HepG2 (cell line): ENCODE measurements at regions not wholly inside any gene's neighbourhood (a gene's known extent, or its start where the extent isn't known, plus 50 kb on each side); places are given as distances from the start of the nearest gene placed in this dataset.

Experiments used
- AKAP8 ChIP-seq: sonication (generic); formaldehyde crosslinking; IDR thresholded peaks from 2 replicates; pipeline ENCODE4 v1.5.1; 2020; ENCODE audit warnings: mild to moderate bottlenecking, missing genetic modification reagents
- ATRX ChIP-seq: sonication (generic); formaldehyde crosslinking; IDR thresholded peaks from 2 replicates; pipeline ENCODE4 v1.4.0; 2020; ENCODE audit warnings: missing genetic modification reagents, borderline replicate concordance
- BCL6 ChIP-seq: IDR thresholded peaks from 2 replicates; pipeline ENCODE4 v1.6.1; 2016; ENCODE audit warnings: missing genetic modification reagents, missing compliant biosample characterization
- FOXA3 ChIP-seq: IDR thresholded peaks from 2 replicates; pipeline ENCODE4 v1.6.1; 2016; ENCODE audit warnings: missing genetic modification reagents, missing compliant biosample characterization
- HNF4A ChIP-seq: sonication (generic); formaldehyde crosslinking; IDR thresholded peaks from 2 replicates; pipeline ENCODE4 v1.4.0; 2020; ENCODE audit warnings: missing genetic modification reagents
- MAF1 ChIP-seq: sonication (generic); formaldehyde crosslinking; IDR thresholded peaks from 2 replicates; pipeline ENCODE4 v1.5.0; 2020; ENCODE audit warnings: missing genetic modification reagents, borderline replicate concordance
- NR2F6 ChIP-seq, 2 experiments: IDR thresholded peaks; 2 replicates each; pipeline ENCODE4 v1.6.1; 2016; ENCODE audit warnings: antibody characterized with exemption in 1 of 2, mild to moderate bottlenecking in 1 of 2
- PATZ1 ChIP-seq: sonication (generic); formaldehyde crosslinking; IDR thresholded peaks from 2 replicates; pipeline ENCODE4 v1.4.0; 2020; ENCODE audit warnings: missing genetic modification reagents
- PBX2 ChIP-seq: IDR thresholded peaks from 2 replicates; pipeline ENCODE4 v1.6.1; 2016; ENCODE audit warnings: control low read depth
- PHF21A ChIP-seq: sonication (generic); formaldehyde crosslinking; IDR thresholded peaks from 2 replicates; pipeline ENCODE4 v1.5.0; 2020; ENCODE audit warnings: mild to moderate bottlenecking, missing genetic modification reagents
- RAD21 ChIP-seq: fragments of 450-650 bp; formaldehyde crosslinking; IDR thresholded peaks from 2 replicates; pipeline ENCODE4 v1.5.0; 2020; ENCODE audit warnings: mild to moderate bottlenecking
- SP1 ChIP-seq, 2 experiments: fragments of 450-650 bp in 1 of 2; sonication (generic) in 1 of 2; formaldehyde crosslinking in 1 of 2; IDR thresholded peaks; 2 replicates each; pipeline versions ENCODE4 v1.4.0 to v1.6.1; 2016 to 2020; ENCODE audit warnings: missing genetic modification reagents in 1 of 2
- SRF ChIP-seq: IDR thresholded peaks from 2 replicates; pipeline ENCODE4 v1.6.1; 2011; ENCODE audit warnings: mild to moderate bottlenecking, low read depth, low read length, moderate library complexity
- TIGD3 ChIP-seq: sonication (generic); formaldehyde crosslinking; IDR thresholded peaks from 2 replicates; pipeline ENCODE4 v1.5.1; 2020; ENCODE audit warnings: mild to moderate bottlenecking, missing genetic modification reagents, borderline replicate concordance
- ZNF274 ChIP-seq: sonication (generic); formaldehyde crosslinking; IDR thresholded peaks from 2 replicates; pipeline ENCODE4 v1.5.1; 2020; ENCODE audit warnings: mild to moderate bottlenecking, missing genetic modification reagents
- ZNF362 ChIP-seq: sonication (generic); formaldehyde crosslinking; IDR thresholded peaks from 2 replicates; pipeline ENCODE4 v1.4.0; 2020; ENCODE audit warnings: missing genetic modification reagents, mild to moderate bottlenecking, borderline replicate concordance
- ZNF503 ChIP-seq: sonication (generic); formaldehyde crosslinking; IDR thresholded peaks from 2 replicates; pipeline ENCODE4 v1.4.0; 2020; ENCODE audit warnings: missing genetic modification reagents
- ZNF552 ChIP-seq: sonication (generic); formaldehyde crosslinking; IDR thresholded peaks from 2 replicates; pipeline ENCODE4 v1.9.0; 2022; ENCODE audit warnings: missing genetic modification reagents, mild to moderate bottlenecking, borderline replicate concordance
- ZNF772 ChIP-seq: sonication (generic); formaldehyde crosslinking; IDR thresholded peaks from 2 replicates; pipeline ENCODE4 v1.5.0; 2020; ENCODE audit warnings: mild to moderate bottlenecking, missing genetic modification reagents
- ZNF784 ChIP-seq: sonication (generic); formaldehyde crosslinking; IDR thresholded peaks from 2 replicates; pipeline ENCODE4 v1.5.1; 2020; ENCODE audit warnings: missing genetic modification reagents, mild to moderate bottlenecking, borderline replicate concordance

- TF ChIP-seq PBX2 (CRISPR knock-in tag) (no peak), ZNF362 (CRISPR knock-in tag) (peak; percentile 23; the same call in 1 of the 2 replicates), SRF (0 out of 2 replicates have a peak, but pooled peaks have one; percentile 36), SP1 (IDR thresholded peaks at IDR 0.05) (no peak), SP1 (CRISPR knock-in tag; IDR thresholded peaks at IDR 0.05) (no peak), RAD21 (CRISPR knock-in tag) (peak; percentile 27; the same call in 1 of the 2 replicates), ZNF274 (no peak), PATZ1 (CRISPR knock-in tag) (peak; percentile 21; the same call in 1 of the 2 replicates), PHF21A (peak; percentile 49; the same call in 1 of the 2 replicates), ZNF503 (CRISPR knock-in tag) (no peak), MAF1 (CRISPR knock-in tag) (no peak), ZNF784 (CRISPR knock-in tag) (no peak), BCL6 (CRISPR knock-in tag) (peak; percentile 62), ZNF552 (CRISPR knock-in tag) (no peak), NR2F6 (IDR thresholded peaks at IDR 0.05) (peak; percentile 6; the same call in 1 of the 2 replicates), NR2F6 (CRISPR knock-in tag; IDR thresholded peaks at IDR 0.05) (peak; percentile 32; the same call in 1 of the 2 replicates), HNF4A (peak; percentile 98), ZNF772 (no peak), FOXA3 (CRISPR knock-in tag) (peak; percentile 33; the same call in 1 of the 2 replicates), TIGD3 (CRISPR knock-in tag) (no peak), ATRX (CRISPR knock-in tag) (no peak), AKAP8 (CRISPR knock-in tag) (no peak)
Measured at GRCh38 chr2:145755019-145755837, 1235.3 kb upstream of the ZEB2 start (continued).
